ENCODE measurements at regions not wholly inside any gene's neighbourhood (a gene's known extent, or its start where the extent isn't known, plus 50 kb on each side); places are given as distances from the start of the nearest gene placed in this dataset.

DNA sequence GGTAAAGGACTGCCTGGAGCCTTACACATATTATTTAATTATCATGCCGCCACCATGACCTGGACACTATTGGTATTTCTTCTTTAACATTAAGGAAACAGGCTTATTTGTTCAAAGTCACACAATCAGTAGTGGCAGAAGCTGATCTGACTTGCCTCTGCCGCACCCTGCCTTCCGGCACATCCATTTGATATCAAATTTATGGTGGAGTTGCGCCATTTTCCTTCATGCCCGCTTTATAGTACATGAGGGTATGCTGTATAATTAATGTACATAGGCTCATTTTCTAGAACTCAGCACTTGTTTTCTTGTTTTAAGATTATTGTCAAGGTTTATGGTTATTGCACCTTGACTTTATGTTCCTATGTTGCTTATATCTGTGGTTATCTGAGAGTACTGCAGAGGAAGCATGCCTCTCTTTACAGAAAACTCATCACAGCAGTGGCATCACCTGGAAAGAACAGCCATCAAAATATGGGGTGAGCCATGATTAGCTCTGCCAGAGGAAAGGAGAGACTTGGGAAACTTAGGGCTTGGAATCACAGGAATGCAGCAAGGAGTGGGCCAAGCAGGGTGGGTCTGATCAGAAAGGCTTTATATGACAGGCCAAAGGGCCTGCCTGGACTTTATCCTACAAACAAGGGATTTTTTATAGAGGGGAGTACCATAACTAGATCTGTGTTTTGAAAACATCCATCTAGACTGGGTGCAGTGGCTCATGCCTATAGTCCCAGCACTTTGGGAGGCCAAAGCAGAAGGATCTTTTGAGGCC is 72.2 kb upstream of the GJB5 start:
- Histone ChIP-seq H3K36me3 (no peaks in the 10 kb centered on the region), H3K4me1 (no peaks in the 10 kb centered on the region), H3K4me3 (no peak overlapping the region), H3K9me3 (no peaks in the 10 kb centered on the region), H3K27ac (no peak overlapping the region), H3K27me3 (peaks cover 0 to 23% (median 3%) of the 10 kb centered on the region in 3 donors)
- DNase-seq = no peak
- 91 to 96% (median 93%) methylated on average over 5 of the region's 5 CpGs for WGBS, 5 donors
- intact Hi-C loops (cut with DNase I; ENCODE audit: low total_unique reads) = no loop called here
- TF ChIP-seq, protein P1, sequence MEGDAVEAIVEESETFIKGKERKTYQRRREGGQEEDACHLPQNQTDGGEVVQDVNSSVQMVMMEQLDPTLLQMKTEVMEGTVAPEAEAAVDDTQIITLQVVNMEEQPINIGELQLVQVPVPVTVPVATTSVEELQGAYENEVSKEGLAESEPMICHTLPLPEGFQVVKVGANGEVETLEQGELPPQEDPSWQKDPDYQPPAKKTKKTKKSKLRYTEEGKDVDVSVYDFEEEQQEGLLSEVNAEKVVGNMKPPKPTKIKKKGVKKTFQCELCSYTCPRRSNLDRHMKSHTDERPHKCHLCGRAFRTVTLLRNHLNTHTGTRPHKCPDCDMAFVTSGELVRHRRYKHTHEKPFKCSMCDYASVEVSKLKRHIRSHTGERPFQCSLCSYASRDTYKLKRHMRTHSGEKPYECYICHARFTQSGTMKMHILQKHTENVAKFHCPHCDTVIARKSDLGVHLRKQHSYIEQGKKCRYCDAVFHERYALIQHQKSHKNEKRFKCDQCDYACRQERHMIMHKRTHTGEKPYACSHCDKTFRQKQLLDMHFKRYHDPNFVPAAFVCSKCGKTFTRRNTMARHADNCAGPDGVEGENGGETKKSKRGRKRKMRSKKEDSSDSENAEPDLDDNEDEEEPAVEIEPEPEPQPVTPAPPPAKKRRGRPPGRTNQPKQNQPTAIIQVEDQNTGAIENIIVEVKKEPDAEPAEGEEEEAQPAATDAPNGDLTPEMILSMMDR (IDR thresholded peaks at IDR 0.05) = no peak
- TF ChIP-seq EP300 (IDR thresholded peaks at IDR 0.05) = no peak
- no peak for TF ChIP-seq POLR2AphosphoS5 (IDR thresholded peaks at IDR 0.05)
- no peak for TF ChIP-seq POLR2A (IDR thresholded peaks at IDR 0.05)

DNA sequence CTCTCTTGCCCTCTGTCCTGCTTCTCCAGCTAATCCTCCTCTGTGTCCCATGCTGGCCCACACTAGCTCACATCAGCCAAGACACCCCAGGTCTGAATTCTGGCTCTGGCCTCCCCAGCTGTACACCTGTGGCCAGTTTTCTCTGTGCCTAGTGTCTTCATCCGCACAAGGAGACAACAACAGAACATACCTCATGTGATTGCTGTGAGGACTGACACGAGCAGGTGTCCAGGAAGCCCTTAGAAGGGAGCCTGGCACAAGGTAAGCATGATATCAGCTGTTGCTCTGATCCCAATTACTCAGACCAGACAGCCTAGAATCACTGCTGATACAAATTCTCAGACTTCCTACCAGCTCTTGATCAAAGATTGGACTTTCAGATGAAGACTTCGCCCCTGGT is 71.2 kb upstream of the GJB5 start:
- intact Hi-C loops (cut with DNase I; ENCODE audit: low total_unique reads) = no loop called here
- no peaks in the 10 kb centered on the region for H3K9me3 ChIP-seq
- no peaks in the 10 kb centered on the region for H3K4me1 ChIP-seq
- H3K4me3 ChIP-seq = no peak overlapping the region
- H3K36me3 ChIP-seq = no peaks in the 10 kb centered on the region
- peaks cover 0 to 32% (median 8%) of the 10 kb centered on the region in 3 donors for H3K27me3 ChIP-seq
- no peak overlapping the region for H3K27ac ChIP-seq
- TF ChIP-seq EP300 (IDR thresholded peaks at IDR 0.05) (no peak), POLR2A (IDR thresholded peaks at IDR 0.05) (no peak), POLR2AphosphoS5 (IDR thresholded peaks at IDR 0.05) (no peak)
- TF ChIP-seq, protein P1 (IDR thresholded peaks at IDR 0.05) = no peak
- DNase-seq = no peak
- WGBS, 5 donors = 52 to 72% (median 67%) methylated on average over 3 of the region's 3 CpGs

DNA sequence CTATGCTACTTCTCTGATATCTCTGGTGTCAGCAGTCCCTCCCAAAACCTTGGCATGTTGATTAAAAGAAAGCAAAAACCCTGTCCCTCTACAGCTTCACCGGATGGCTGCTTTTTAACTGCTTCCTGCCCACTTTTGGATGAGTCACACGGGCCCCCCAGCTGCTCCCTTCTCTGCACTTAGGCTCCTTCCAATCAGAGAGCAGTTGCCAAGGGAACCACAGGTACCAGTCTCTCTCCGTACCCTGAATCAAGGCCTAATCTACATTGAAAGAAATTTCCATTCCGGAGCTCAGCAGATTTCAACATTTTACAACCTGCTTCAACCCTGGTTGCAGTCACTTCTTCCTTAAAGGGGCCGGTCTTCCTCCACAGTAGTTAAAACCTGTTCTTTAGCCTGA is 70.6 kb upstream of the GJB5 start:
- 15 to 24% (median 17%) methylated on average over 5 of the region's 5 CpGs for WGBS, 5 donors
- intact Hi-C loops (cut with DNase I; ENCODE audit: low total_unique reads) = no loop called here
- H3K4me1 ChIP-seq = no peaks in the 10 kb centered on the region
- no peaks in the 10 kb centered on the region for H3K9me3 ChIP-seq
- no peak for DNase-seq
- H3K27ac ChIP-seq = no peak overlapping the region
- TF ChIP-seq, protein P1 (IDR thresholded peaks at IDR 0.05) = no peak
- TF ChIP-seq POLR2AphosphoS5 (IDR thresholded peaks at IDR 0.05) (no peak), POLR2A (IDR thresholded peaks at IDR 0.05) (no peak), EP300 (IDR thresholded peaks at IDR 0.05) (no peak)
- no peaks in the 10 kb centered on the region for H3K36me3 ChIP-seq
- peaks cover 0 to 39% (median 11%) of the 10 kb centered on the region in 3 donors for H3K27me3 ChIP-seq
- H3K4me3 ChIP-seq = no peak overlapping the region

- 25 to 60% (median 46%) methylated on average over 2 of the region's 2 CpGs for WGBS, 5 donors
- no peak for DNase-seq
- Histone ChIP-seq H3K4me3 (no peak overlapping the region), H3K9me3 (no peaks in the 10 kb centered on the region), H3K27ac (no peak overlapping the region), H3K27me3 (peaks cover 0 to 49% (median 11%) of the 10 kb centered on the region in 3 donors), H3K36me3 (no peaks in the 10 kb centered on the region), H3K4me1 (no peaks in the 10 kb centered on the region)
- TF ChIP-seq, protein P1 (IDR thresholded peaks at IDR 0.05) = no peak
- no peak for TF ChIP-seq POLR2AphosphoS5 (IDR thresholded peaks at IDR 0.05)
- intact Hi-C loops (cut with DNase I; ENCODE audit: low total_unique reads) = no loop called here
Measured at GRCh38 chr1:34685225-34685624, 69.6 kb upstream of the GJB5 start.
